Ammon's horn (tissue), 1 donor: ENCODE measurements at regions not wholly inside any gene's neighbourhood (a gene's known extent, or its start where the extent isn't known, plus 50 kb on each side); places are given as distances from the start of the nearest gene placed in this dataset.

Experiments
- DNase-seq: peaks from one replicate; pipeline ENCODE4 v3.0.0-alpha.2; 2016; ENCODE audit warnings: low spot score

GRCh38 chr12:39047539-39048262 lies 142.3 kb upstream of the CPNE8 start:
- DNase-seq, result no peak

GRCh38 chr12:39044754-39045153 lies 139.4 kb upstream of the CPNE8 start:
- no peak for DNase-seq

- no peak for DNase-seq
Measured at GRCh38 chr12:39043424-39043822, 138.0 kb upstream of the CPNE8 start.

GRCh38 chr12:39040275-39040674 lies 134.9 kb upstream of the CPNE8 start:
- DNase-seq, result no peak

GRCh38 chr12:39037115-39037514 lies 131.7 kb upstream of the CPNE8 start:
- no peak for DNase-seq

GRCh38 chr12:39036105-39036504 lies 130.7 kb upstream of the CPNE8 start:
- DNase-seq, result no peak

DNA sequence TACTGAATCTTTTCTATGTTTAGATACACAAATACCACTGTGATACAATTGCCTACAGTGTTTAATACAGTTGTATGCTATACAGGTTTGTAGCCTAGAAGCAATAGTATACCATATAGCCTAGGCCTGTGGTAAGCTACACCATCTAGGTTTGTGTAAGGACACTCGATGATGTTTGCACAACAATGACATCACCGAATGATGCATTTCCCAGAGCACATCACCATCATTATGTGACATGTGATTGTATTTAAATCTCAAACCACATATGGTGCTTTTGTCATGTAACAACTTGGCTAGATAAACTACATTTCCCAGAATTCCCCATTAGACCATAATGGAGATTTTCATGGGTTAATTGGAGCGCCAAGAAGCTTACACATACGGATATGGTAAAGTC lies 128.4 kb upstream of the CPNE8 start:
- DNase-seq, result no peak

- DNase-seq, result no peak
Measured at GRCh38 chr12:39032448-39032847, 127.1 kb upstream of the CPNE8 start.

DNA sequence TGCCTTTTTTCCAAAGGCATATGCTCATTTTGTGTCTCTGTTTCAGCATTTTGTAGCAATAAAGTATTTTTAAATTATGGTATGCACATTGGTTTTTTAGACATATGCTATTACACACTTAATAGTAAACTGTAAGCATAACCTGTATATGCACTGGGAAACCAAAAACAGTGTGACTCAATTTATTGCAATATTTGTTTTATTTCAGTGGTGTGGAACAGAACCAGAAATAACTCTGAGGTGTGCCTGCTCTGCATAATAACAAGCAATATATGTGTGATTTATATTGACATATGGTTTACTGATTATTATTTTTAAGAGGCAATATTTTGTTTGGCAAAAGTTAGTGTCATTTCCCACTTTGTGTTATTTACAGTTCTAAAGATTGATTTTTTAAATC lies 126.6 kb upstream of the CPNE8 start:
- no peak for DNase-seq

DNA sequence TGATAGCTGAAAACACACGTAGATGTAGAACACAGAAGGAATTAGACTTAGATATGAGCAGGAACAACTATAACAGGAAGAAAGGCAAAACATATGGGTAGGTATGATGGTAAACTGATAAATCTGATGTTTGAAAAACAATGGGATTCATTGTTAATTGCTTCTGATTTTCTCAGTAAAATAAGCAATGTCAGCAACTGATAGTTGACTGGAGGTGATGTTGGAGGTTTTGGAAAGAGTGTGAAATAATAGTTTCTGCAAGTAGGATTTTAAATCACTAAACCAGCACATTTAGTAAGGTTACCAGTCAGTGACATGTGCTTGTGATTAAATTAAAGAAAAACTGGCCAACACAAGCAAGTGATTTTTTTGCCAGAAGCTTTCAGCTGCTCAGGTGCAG lies 123.0 kb upstream of the CPNE8 start:
- no peak for DNase-seq

GRCh38 chr12:39012870-39013269 lies 107.5 kb upstream of the CPNE8 start:
- DNase-seq, result no peak

- no peak for DNase-seq
Measured at GRCh38 chr12:39011166-39011565, 105.8 kb upstream of the CPNE8 start.

- no peak for DNase-seq
Measured at GRCh38 chr12:39010406-39010805, 105.0 kb upstream of the CPNE8 start.

- no peak for DNase-seq
Measured at GRCh38 chr12:39007619-39008018, 102.2 kb upstream of the CPNE8 start.

DNA sequence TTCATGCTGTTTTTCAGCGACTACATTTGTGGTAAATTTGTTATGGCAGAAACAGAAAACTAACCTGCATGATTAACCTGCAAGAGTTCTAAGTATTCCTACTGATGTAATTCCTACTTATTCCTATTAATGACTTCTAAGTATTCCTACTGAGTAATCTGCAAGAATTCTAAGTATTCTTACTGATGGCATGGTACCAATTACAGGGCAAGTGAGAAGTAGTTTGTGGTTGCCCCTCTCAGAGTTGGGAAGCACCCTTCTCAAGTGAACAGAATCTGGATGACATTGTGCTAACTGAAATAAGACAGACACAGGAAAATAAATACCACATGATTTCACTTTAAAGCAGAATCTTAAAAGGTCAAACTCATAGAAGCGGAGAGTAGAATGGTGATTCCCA lies 100.9 kb upstream of the CPNE8 start:
- no peak for DNase-seq

- no peak for DNase-seq
Measured at GRCh38 chr12:39005671-39006070, 100.3 kb upstream of the CPNE8 start.

- no peak for DNase-seq
Measured at GRCh38 chr12:39003541-39004155, 98.3 kb upstream of the CPNE8 start.

DNA sequence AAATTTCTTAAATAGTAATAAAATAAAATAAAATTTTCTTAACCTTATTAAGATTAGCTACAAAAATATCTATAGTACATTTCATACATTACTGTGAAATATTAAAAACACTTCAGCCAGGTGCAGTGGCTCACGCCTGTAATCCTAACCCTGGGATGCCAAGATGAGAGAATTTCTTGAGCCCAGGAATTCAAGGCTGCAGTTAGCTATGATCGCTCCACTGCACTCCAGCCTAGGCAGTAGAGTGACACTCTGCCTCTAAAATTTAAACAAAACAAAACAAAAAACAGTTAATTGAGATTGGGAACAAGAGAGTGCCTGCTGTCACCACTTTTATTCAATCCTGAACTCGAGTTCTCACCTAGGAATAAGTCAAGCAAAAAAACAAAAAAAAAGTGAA lies 95.0 kb upstream of the CPNE8 start:
- no peak for DNase-seq

GRCh38 chr12:38998887-38999482 lies 93.6 kb upstream of the CPNE8 start:
- no peak for DNase-seq

GRCh38 chr12:38995249-38995648 lies 89.9 kb upstream of the CPNE8 start:
- DNase-seq, result no peak

DNA sequence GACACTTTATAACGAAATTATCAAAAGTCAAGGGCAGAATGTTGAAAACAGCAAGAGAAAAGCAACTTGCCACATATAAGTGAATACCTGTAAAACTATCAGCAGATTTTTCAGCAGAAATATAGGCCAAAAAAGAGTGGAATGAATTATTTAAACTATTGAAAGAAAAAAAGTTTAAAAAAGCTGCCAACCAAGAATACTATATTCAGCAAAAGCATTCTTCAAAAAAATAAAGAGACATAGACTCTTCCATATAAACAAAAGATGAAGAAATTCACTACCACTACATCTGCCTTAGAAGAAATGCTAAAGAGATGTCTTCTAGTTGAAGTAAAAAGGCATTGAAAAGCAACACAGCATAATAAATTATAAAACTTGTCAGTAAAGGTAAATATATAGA lies 80.6 kb upstream of the CPNE8 start:
- no peak for DNase-seq

DNA sequence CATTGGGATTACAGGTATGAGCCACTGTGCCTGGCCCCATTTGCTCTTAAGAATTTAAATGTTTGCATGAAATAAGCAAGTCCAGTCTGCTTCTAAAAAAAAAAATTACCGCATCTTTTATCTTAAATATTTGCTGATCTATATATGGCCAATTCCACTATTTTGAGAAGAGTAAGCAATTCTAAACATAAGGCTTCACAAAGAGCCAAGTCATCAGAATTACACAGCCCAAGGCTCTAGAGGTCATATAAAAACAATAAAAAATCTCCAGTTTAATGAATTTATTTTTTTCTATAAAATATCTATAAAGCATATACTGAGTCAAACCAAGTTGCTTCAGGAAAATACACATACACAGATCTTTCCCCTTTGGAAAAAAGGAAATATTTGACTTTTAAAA lies 79.0 kb upstream of the CPNE8 start:
- DNase-seq, result no peak

DNA sequence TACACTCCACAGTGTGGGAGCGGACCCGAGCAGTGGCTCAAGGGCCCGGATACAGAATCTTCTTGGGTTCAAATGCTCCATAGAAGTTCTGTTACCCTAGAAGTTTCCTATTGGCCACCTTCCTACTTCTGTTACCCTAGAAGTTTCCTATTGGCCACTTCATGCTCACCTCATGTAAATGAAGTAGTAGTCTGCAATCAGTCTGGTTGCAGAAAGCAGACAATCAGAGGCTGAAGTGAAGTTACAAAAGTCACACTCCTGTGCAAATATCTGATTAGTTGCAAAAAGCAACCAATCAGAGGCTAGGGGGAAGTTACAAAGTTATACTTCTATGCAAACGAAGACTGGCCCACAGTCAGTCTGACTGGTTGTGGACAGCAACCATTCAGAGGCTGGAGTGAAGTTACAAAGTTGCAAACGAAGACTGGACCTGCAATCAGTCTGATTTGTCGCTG lies 77.8 kb upstream of the CPNE8 start:
- DNase-seq, result no peak

DNA sequence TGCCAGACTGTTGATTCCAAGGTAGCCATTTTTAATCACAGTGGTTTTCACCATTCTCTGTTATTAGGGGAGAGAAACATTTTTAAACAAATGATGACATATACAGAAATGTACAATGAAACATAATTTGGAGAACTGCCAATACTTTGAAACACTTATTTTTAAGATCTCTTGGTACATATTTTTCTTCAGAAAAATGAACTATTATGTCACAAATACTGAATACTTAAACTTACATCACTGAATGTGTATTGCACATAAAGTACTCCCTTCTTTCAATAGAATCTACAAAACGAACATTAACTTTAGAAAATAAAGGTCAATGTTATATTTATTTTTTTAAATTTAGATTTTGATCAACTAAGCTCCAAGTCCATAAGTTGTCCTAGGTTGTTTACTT lies 71.7 kb upstream of the CPNE8 start:
- DNase-seq, result no peak
